Astrocyte of the hippocampus (primary cell): ENCODE measurements at regions not wholly inside any gene's neighbourhood (a gene's known extent, or its start where the extent isn't known, plus 50 kb on each side); places are given as distances from the start of the nearest gene placed in this dataset.
"Not testable (repeated sequence)": the region's sequence is repeated elsewhere in the genome, so short reads cannot be mapped to it uniquely, and the experiment has no call there.

ENCODE experiments used
- DNase-seq: peaks from one replicate; pipeline ENCODE4 v3.0.0; 2011; ENCODE audit warnings: low read depth, low spot score

- no peak for DNase-seq
Observed at GRCh38 chr18:6570581-6571238, 156.0 kb upstream of the L3MBTL4 start.

GRCh38 chr18:6571239-6571602 lies 156.5 kb upstream of the L3MBTL4 start:
- DNase-seq, result no peak

GRCh38 chr18:6572192-6572591 lies 157.3 kb upstream of the ARHGAP28 start:
- not testable (repeated sequence) for DNase-seq

- DNase-seq, result no peak
Observed at GRCh38 chr18:6574631-6575030, 154.9 kb upstream of the ARHGAP28 start.

- no peak for DNase-seq
Observed at GRCh38 chr18:6575908-6576307, 153.6 kb upstream of the ARHGAP28 start.

- DNase-seq, result no peak
Observed at GRCh38 chr18:6576718-6577375, 152.7 kb upstream of the ARHGAP28 start.

- no peak for DNase-seq
Observed at GRCh38 chr18:6578686-6579085, 150.8 kb upstream of the ARHGAP28 start.

GRCh38 chr18:6579486-6579885 lies 150.0 kb upstream of the ARHGAP28 start:
- no peak for DNase-seq

GRCh38 chr18:6580401-6580800 lies 149.1 kb upstream of the ARHGAP28 start:
- no peak for DNase-seq

GRCh38 chr18:6589923-6590322 lies 139.6 kb upstream of the ARHGAP28 start:
- no peak for DNase-seq

- DNase-seq, result no peak
Observed at GRCh38 chr18:6590326-6590725, 139.2 kb upstream of the ARHGAP28 start.

- DNase-seq, result no peak
Observed at GRCh38 chr18:6591491-6591890, 138.0 kb upstream of the ARHGAP28 start.

GRCh38 chr18:6592522-6592921 lies 137.0 kb upstream of the ARHGAP28 start:
- DNase-seq, result no peak

GRCh38 chr18:6593142-6593885 lies 136.2 kb upstream of the ARHGAP28 start:
- DNase-seq, result no peak

GRCh38 chr18:6595666-6596065 lies 133.8 kb upstream of the ARHGAP28 start:
- DNase-seq, result no peak

GRCh38 chr18:6598657-6599056 lies 130.9 kb upstream of the ARHGAP28 start:
- no peak for DNase-seq

GRCh38 chr18:6600667-6601167 lies 128.8 kb upstream of the ARHGAP28 start:
- DNase-seq, result no peak

GRCh38 chr18:6601241-6601640 lies 128.3 kb upstream of the ARHGAP28 start:
- DNase-seq, result no peak

- no peak for DNase-seq
Observed at GRCh38 chr18:6602365-6602764, 127.2 kb upstream of the ARHGAP28 start.

GRCh38 chr18:6604573-6604941 lies 125.0 kb upstream of the ARHGAP28 start:
- DNase-seq, result no peak

GRCh38 chr18:6605115-6605869 lies 124.2 kb upstream of the ARHGAP28 start:
- DNase-seq, result no peak
